Left lung (tissue), 4 donors: ENCODE measurements at regions not wholly inside any gene's neighbourhood (a gene's known extent, or its start where the extent isn't known, plus 50 kb on each side); places are given as distances from the start of the nearest gene placed in this dataset.
A peak's percentile ranks its signal among the peaks of the same experiment; 100 is the strongest.

Source experiments
- ATAC-seq: fragments of 200-7000 bp; cut with Tn5 transposase; one replicate; pipeline ENCODE4 v1.9.1; 2020; ENCODE audit warnings: moderate library complexity
- DNase-seq, 4 donors: peaks; one replicate each; pipeline ENCODE4 v3.0.0-alpha.2; 2013 to 2020
- H3K27ac ChIP-seq, 2 donors: fragments of 200-600 bp; sonication (generic) in 1 of 2; one replicate each; pipeline versions ENCODE4 v1.5.0 to v1.8.0; 2020 to 2021
- H3K27me3 ChIP-seq, 2 donors: fragments of 200-600 bp; sonication (generic) in 1 of 2; one replicate each; pipeline versions ENCODE4 v1.5.0 to v1.8.0; 2020 to 2021
- H3K36me3 ChIP-seq, 2 donors: fragments of 200-600 bp; sonication (generic) in 1 of 2; one replicate each; pipeline versions ENCODE4 v1.5.0 to v1.8.0; 2020 to 2021
- H3K4me1 ChIP-seq, 2 donors: fragments of 200-600 bp; one replicate each; pipeline ENCODE4 v1.8.0; 2021
- H3K4me3 ChIP-seq, 2 donors: fragments of 200-600 bp; sonication (generic) in 1 of 2; one replicate each; pipeline versions ENCODE4 v1.5.0 to v1.8.0; 2020 to 2021; ENCODE audit warnings: mild to moderate bottlenecking in 1 of 2
- H3K9me3 ChIP-seq, 2 donors: fragments of 200-600 bp; sonication (generic) in 1 of 2; one replicate each; pipeline versions ENCODE4 v1.5.0 to v1.8.0; 2020 to 2021
- intact Hi-C, 2 donors: fragments of 100-400 bp; cut with DNase I; formaldehyde crosslinking; loops; one replicate each; pipeline versions ENCODE4 v1.11.2 to v1.14.2; 2022
- TF ChIP-seq, protein P1 (sequence below), 2 donors: fragments of 200-600 bp; sonication (generic) in 1 of 2; IDR thresholded peaks; one replicate each; pipeline versions ENCODE4 v1.5.0 to v1.8.0; 2021; ENCODE audit warnings: antibody characterized with exemption in 2 of 2
- donor health status: DM: no; HTN: yes; CAD: no.
- donor health status: DM: no; HTN: no; CAD: no.

DNA sequence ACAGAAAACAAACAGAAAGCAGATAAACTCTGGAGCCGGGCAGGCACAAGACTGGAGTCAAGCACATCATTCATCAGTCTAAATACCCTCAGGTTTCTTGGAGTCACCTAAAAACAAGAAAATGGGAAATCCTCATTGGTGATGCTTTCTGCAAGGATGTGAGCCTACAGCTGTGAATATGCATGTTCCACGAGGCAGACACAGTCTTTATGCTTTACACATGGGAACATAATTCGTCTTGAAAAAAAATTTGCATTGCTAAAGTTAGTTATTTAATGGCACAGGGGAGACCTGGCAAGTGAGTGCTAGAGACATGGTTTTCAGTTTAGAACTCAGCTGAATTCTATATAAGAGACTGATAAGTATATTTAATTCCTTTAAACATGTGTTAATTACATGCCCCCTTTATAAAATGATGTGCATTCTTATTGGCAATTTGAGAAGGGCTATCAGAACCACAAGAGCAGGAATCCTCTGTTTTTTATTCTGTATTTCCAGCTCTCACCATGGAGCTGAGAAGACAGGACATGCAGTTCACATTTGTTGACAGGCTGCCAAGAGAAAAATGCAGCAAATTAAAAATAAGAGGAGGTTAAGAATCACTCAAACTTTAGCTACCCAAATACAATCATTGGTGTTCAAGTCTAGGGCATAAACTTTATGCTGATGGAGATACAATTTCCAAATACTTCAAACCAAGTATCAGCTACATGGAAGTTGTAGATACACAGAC is 438.0 kb upstream of the MPDZ start:
- Histone ChIP-seq H3K36me3 (no peaks in the 10 kb centered on the region), H3K9me3 (peaks cover 0 to 7% of the 10 kb centered on the region in 2 donors), H3K27me3 (no peaks in the 10 kb centered on the region), H3K4me3 (no peak overlapping the region), H3K27ac (no peak overlapping the region), H3K4me1 (no peaks in the 10 kb centered on the region)
- intact Hi-C loops = no loop called here
- TF ChIP-seq, protein P1, sequence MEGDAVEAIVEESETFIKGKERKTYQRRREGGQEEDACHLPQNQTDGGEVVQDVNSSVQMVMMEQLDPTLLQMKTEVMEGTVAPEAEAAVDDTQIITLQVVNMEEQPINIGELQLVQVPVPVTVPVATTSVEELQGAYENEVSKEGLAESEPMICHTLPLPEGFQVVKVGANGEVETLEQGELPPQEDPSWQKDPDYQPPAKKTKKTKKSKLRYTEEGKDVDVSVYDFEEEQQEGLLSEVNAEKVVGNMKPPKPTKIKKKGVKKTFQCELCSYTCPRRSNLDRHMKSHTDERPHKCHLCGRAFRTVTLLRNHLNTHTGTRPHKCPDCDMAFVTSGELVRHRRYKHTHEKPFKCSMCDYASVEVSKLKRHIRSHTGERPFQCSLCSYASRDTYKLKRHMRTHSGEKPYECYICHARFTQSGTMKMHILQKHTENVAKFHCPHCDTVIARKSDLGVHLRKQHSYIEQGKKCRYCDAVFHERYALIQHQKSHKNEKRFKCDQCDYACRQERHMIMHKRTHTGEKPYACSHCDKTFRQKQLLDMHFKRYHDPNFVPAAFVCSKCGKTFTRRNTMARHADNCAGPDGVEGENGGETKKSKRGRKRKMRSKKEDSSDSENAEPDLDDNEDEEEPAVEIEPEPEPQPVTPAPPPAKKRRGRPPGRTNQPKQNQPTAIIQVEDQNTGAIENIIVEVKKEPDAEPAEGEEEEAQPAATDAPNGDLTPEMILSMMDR (IDR thresholded peaks at IDR 0.05) = no peak
- DNase-seq = peak in 2 of 4 donors; percentile 34 to 47
- ATAC-seq = no peak

- no peaks in the 10 kb centered on the region for H3K36me3 ChIP-seq
- intact Hi-C loops = no loop called here
- no peak overlapping the region for H3K27ac ChIP-seq
- H3K9me3 ChIP-seq = peaks cover 0 to 2% of the 10 kb centered on the region in 2 donors
- TF ChIP-seq, protein P1 (IDR thresholded peaks at IDR 0.05) = no peak
- H3K4me3 ChIP-seq = no peak overlapping the region
- DNase-seq (peak in 2 of 4 donors; percentile 58 to 73), ATAC-seq (no peak)
- H3K27me3 ChIP-seq = no peaks in the 10 kb centered on the region
- no peaks in the 10 kb centered on the region for H3K4me1 ChIP-seq
These were observed 437.3 kb upstream of the MPDZ start for GRCh38 chr9:13716601-13717321.

GRCh38 chr9:13716090-13716489 is 436.6 kb upstream of the MPDZ start:
- Histone ChIP-seq H3K27ac (no peak overlapping the region), H3K4me1 (no peaks in the 10 kb centered on the region), H3K27me3 (no peaks in the 10 kb centered on the region), H3K4me3 (no peak overlapping the region), H3K36me3 (no peaks in the 10 kb centered on the region), H3K9me3 (no peaks in the 10 kb centered on the region)
- TF ChIP-seq, protein P1 (IDR thresholded peaks at IDR 0.05) = no peak
- DNase-seq (no peak), ATAC-seq (no peak)
- intact Hi-C loops = no loop called here

DNA sequence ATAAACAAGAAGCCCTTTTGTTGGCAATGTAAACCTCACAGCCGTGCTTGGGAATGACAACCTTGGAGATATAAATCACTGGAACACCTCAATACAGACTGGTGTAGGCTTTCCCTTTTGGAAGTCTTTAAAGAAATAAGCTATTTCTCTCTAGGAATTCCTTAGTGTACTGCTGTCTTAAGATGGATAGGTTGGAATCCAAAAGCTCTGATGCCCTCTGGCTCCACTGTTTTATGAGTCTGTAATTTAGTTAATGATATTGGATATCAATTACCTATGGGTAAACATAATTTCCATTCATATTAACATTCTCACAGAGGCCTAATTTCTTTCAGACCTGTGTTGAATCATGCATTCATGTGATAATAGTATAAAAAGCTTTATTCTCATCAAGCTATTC is 435.9 kb upstream of the MPDZ start:
- no peak overlapping the region for H3K27ac ChIP-seq
- intact Hi-C loops = no loop called here
- no peaks in the 10 kb centered on the region for H3K9me3 ChIP-seq
- no peaks in the 10 kb centered on the region for H3K4me1 ChIP-seq
- no peak overlapping the region for H3K4me3 ChIP-seq
- ATAC-seq = no peak
- TF ChIP-seq, protein P1 (IDR thresholded peaks at IDR 0.05) = no peak
- no peaks in the 10 kb centered on the region for H3K27me3 ChIP-seq
- no peaks in the 10 kb centered on the region for H3K36me3 ChIP-seq
- no peak for DNase-seq
